NCI-H526 (cell line): ENCODE measurements at regions not wholly inside any gene's neighbourhood (a gene's known extent, or its start where the extent isn't known, plus 50 kb on each side); places are given as distances from the start of the nearest gene placed in this dataset.
"Not testable (repeated sequence)": the region's sequence is repeated elsewhere in the genome, so short reads cannot be mapped to it uniquely, and the experiment has no call there.

Experiments
- DNase-seq, 2 experiments: peaks; one replicate each; lab custom pipeline; 2025; lab: John Stamatoyannopoulos, UW

DNA sequence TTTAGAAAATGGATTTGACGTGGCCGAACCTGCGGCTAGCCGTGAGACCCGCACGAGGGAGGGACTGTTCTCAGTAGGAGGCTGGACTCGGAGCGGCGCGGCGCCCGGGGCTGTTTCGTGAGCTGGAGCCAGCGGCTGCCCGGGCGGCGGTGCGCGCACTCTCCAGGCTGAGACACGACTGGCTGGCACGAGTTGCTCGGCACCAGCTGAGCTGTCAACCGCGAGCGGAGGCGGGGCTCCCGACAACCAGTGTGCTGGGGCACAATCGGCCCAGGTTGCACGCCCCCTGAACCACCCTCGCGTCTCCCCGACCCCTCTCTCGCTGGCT lies 58.5 kb upstream of the NBPF26 start:
- DNase-seq = not testable (repeated sequence)

DNA sequence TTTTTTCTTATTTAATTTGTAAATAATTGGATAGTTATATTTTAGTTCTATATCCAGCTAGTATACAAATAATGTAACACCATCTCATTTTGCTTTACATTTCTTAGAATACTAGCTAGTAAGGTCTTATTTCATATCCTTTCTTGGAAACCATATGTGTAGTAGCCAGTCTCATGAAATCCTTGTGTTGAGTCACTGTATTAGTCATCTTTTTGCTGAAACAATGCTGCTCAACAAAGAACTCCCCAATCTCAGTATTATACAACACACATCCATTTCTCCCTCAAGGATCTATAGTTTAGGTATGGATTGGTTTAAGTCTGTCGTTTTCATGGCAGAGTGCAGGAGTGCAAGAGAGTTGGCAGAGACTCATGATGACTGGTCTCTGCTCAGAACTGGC lies 55.6 kb upstream of the NBPF26 start:
- DNase-seq = not testable (repeated sequence)
